ENCODE measurements at regions not wholly inside any gene's neighbourhood (a gene's known extent, or its start where the extent isn't known, plus 50 kb on each side); places are given as distances from the start of the nearest gene placed in this dataset.
"Not testable (repeated sequence)": the region's sequence is repeated elsewhere in the genome, so short reads cannot be mapped to it uniquely, and the experiment has no call there.

DNA sequence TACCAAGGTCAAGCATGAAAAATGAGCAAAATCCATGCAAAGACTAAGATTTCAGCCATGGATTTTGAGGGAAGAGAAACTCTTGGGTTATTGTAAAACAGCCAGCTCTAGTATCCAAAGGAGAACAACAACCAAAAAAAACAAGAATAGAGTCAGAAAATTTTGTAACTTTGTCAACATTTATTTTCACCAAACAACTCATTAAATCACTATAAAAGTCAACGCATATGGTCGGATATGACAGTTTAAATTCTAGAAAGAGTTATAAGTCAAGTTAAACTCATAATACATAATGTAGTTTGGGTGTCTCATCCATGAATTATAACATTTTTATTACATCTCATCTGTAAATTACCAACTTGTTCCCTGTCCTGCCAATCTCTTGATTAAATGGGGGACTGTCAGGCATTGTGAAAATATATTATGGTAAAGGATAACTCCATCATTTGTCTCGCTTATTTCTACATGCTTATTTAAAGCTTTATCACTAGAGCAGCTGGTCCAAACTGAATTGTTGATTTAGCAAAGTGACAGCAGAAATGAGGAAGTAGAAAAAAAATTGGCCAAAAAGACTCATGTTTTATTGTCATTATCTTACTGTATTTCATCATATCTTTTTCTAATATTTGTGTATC, 224.8 kb upstream of the NOCT start:
- Histone ChIP-seq H3K27me3 (ENCODE audit: insufficient read depth, poor library complexity, severe bottlenecking) (no peaks in the 10 kb centered on the region), H3K9me3 (ENCODE audit: severe bottlenecking) (no peaks in the 10 kb centered on the region), H3K4me3 (ENCODE audit: severe bottlenecking) (no peak overlapping the region), H3K4me1 (ENCODE audit: insufficient read depth, poor library complexity, severe bottlenecking) (no peaks in the 10 kb centered on the region), H3K36me3 (ENCODE audit: low read depth) (no peaks in the 10 kb centered on the region), H3K27ac (ENCODE audit: poor library complexity, severe bottlenecking) (no peak overlapping the region)
- ATAC-seq (ENCODE audit: low read depth) (no peak), DNase-seq (ENCODE audit: low spot score) (no peak)
- TF ChIP-seq, protein P1, sequence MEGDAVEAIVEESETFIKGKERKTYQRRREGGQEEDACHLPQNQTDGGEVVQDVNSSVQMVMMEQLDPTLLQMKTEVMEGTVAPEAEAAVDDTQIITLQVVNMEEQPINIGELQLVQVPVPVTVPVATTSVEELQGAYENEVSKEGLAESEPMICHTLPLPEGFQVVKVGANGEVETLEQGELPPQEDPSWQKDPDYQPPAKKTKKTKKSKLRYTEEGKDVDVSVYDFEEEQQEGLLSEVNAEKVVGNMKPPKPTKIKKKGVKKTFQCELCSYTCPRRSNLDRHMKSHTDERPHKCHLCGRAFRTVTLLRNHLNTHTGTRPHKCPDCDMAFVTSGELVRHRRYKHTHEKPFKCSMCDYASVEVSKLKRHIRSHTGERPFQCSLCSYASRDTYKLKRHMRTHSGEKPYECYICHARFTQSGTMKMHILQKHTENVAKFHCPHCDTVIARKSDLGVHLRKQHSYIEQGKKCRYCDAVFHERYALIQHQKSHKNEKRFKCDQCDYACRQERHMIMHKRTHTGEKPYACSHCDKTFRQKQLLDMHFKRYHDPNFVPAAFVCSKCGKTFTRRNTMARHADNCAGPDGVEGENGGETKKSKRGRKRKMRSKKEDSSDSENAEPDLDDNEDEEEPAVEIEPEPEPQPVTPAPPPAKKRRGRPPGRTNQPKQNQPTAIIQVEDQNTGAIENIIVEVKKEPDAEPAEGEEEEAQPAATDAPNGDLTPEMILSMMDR (IDR thresholded peaks at IDR 0.05; ENCODE audit: poor library complexity, severe bottlenecking), result no peak

- Histone ChIP-seq H3K4me1 (ENCODE audit: insufficient read depth, poor library complexity, severe bottlenecking) (no peaks in the 10 kb centered on the region), H3K27ac (ENCODE audit: poor library complexity, severe bottlenecking) (no peak overlapping the region), H3K9me3 (ENCODE audit: severe bottlenecking) (no peaks in the 10 kb centered on the region), H3K4me3 (ENCODE audit: severe bottlenecking) (no peak overlapping the region), H3K36me3 (ENCODE audit: low read depth) (no peaks in the 10 kb centered on the region), H3K27me3 (ENCODE audit: insufficient read depth, poor library complexity, severe bottlenecking) (no peaks in the 10 kb centered on the region)
- DNase-seq (ENCODE audit: low spot score) (no peak), ATAC-seq (ENCODE audit: low read depth) (no peak)
- TF ChIP-seq, protein P1 (IDR thresholded peaks at IDR 0.05; ENCODE audit: poor library complexity, severe bottlenecking), result no peak
Measured at GRCh38 chr4:138789796-138790195, 225.8 kb upstream of the NOCT start.

- H3K4me3 ChIP-seq (ENCODE audit: severe bottlenecking), result no peak overlapping the region
- H3K27ac ChIP-seq (ENCODE audit: poor library complexity, severe bottlenecking), result no peak overlapping the region
- H3K36me3 ChIP-seq (ENCODE audit: low read depth), result no peaks in the 10 kb centered on the region
- TF ChIP-seq, protein P1 (IDR thresholded peaks at IDR 0.05; ENCODE audit: poor library complexity, severe bottlenecking), result no peak
- no peaks in the 10 kb centered on the region for H3K27me3 ChIP-seq (ENCODE audit: insufficient read depth, poor library complexity, severe bottlenecking)
- H3K4me1 ChIP-seq (ENCODE audit: insufficient read depth, poor library complexity, severe bottlenecking), result no peaks in the 10 kb centered on the region
- no peaks in the 10 kb centered on the region for H3K9me3 ChIP-seq (ENCODE audit: severe bottlenecking)
- ATAC-seq (ENCODE audit: low read depth) (no peak), DNase-seq (ENCODE audit: low spot score) (no peak)
Measured at GRCh38 chr4:138788857-138789256, 226.7 kb upstream of the NOCT start.

GRCh38 chr4:138788267-138788790, 227.3 kb upstream of the NOCT start:
- Histone ChIP-seq H3K4me1 (ENCODE audit: insufficient read depth, poor library complexity, severe bottlenecking) (no peaks in the 10 kb centered on the region), H3K27ac (ENCODE audit: poor library complexity, severe bottlenecking) (no peak overlapping the region), H3K4me3 (ENCODE audit: severe bottlenecking) (no peak overlapping the region), H3K27me3 (ENCODE audit: insufficient read depth, poor library complexity, severe bottlenecking) (no peaks in the 10 kb centered on the region), H3K36me3 (ENCODE audit: low read depth) (no peaks in the 10 kb centered on the region), H3K9me3 (ENCODE audit: severe bottlenecking) (no peaks in the 10 kb centered on the region)
- ATAC-seq (ENCODE audit: low read depth) (no peak), DNase-seq (ENCODE audit: low spot score) (no peak)
- TF ChIP-seq, protein P1 (IDR thresholded peaks at IDR 0.05; ENCODE audit: poor library complexity, severe bottlenecking), result no peak

GRCh38 chr4:138779761-138780160, 235.8 kb upstream of the NOCT start:
- not testable (repeated sequence) for ATAC-seq (ENCODE audit: low read depth); H3K9me3 ChIP-seq (ENCODE audit: severe bottlenecking); DNase-seq (ENCODE audit: low spot score); H3K36me3 ChIP-seq (ENCODE audit: low read depth); H3K27ac ChIP-seq (ENCODE audit: poor library complexity, severe bottlenecking); H3K4me1 ChIP-seq (ENCODE audit: insufficient read depth, poor library complexity, severe bottlenecking); H3K4me3 ChIP-seq (ENCODE audit: severe bottlenecking); H3K27me3 ChIP-seq (ENCODE audit: insufficient read depth, poor library complexity, severe bottlenecking)
